ENCODE measurements at regions not wholly inside any gene's neighbourhood (a gene's known extent, or its start where the extent isn't known, plus 50 kb on each side); places are given as distances from the start of the nearest gene placed in this dataset.

Small RNA genes lying in the stretch of these regions (microRNA-seq; reads per million reads assigned to microRNA genes)
- 0 reads per million in 2 experiments for gene MIR6089 (ENCODE audit: insufficient read depth in 1 of 2, insufficient read length in 1 of 2, unreplicated experiment in 1 of 2)

Small RNA genes lying in the stretch of these regions (small RNA-seq; reads per million reads assigned to genes)
- gene MIR6089: 0 reads per million in 5 experiments
